GM23338 (cell line): ENCODE measurements at regions not wholly inside any gene's neighbourhood (a gene's known extent, or its start where the extent isn't known, plus 50 kb on each side); places are given as distances from the start of the nearest gene placed in this dataset.

ENCODE experiments used
- CREB1 ChIP-seq: fragments of 250-450 bp; sonication (Bioruptor Pico); IDR thresholded peaks from 2 replicates; pipeline ENCODE4 v1.5.0; 2020; ENCODE audit warnings: low read depth, mild to moderate bottlenecking, moderate library complexity
- CTCF ChIP-seq, 2 experiments: fragments of 200-600 bp in 1 of 2; sonication (generic) in 1 of 2; conservative IDR thresholded peaks; 2 replicates each; pipeline versions ENCODE4 v1.5.1 to v1.6.1; 2016 to 2017; ENCODE audit warnings: antibody characterized with exemption in 2 of 2, low read depth in 2 of 2, mild to moderate bottlenecking in 2 of 2, moderate library complexity in 1 of 2
- EZH2 ChIP-seq: fragments of 200-600 bp; sonication (generic); IDR thresholded peaks from one replicate; pipeline ENCODE4 v1.8.0; 2017; ENCODE audit warnings: antibody characterized with exemption, mild to moderate bottlenecking, low read depth; ENCODE audit not compliant: unreplicated experiment
- EZH2phosphoT487 ChIP-seq: fragments of 200-600 bp; sonication (generic); IDR thresholded peaks from one replicate; pipeline ENCODE4 v1.8.1; 2018; ENCODE audit warnings: antibody characterized with exemption; ENCODE audit not compliant: unreplicated experiment
- JUNB ChIP-seq: IDR thresholded peaks from one replicate; pipeline ENCODE4 v1.6.1; 2016; ENCODE audit warnings: antibody characterized with exemption; ENCODE audit not compliant: unreplicated experiment
- NANOG ChIP-seq: IDR thresholded peaks from 2 replicates; pipeline ENCODE4 v1.6.1; 2016; ENCODE audit warnings: antibody characterized with exemption, borderline replicate concordance
- POLR2AphosphoS5 ChIP-seq: IDR thresholded peaks from 2 replicates; pipeline ENCODE4 v1.6.1; 2016; ENCODE audit warnings: antibody characterized with exemption, low read depth
- REST ChIP-seq: IDR thresholded peaks from one replicate; pipeline ENCODE4 v1.6.1; 2018; ENCODE audit warnings: antibody characterized with exemption; ENCODE audit not compliant: unreplicated experiment
- STAT1 ChIP-seq: IDR thresholded peaks from one replicate; pipeline ENCODE4 v1.6.1; 2016; ENCODE audit warnings: antibody characterized with exemption; ENCODE audit not compliant: unreplicated experiment
- ZNF114 ChIP-seq: fragments of 250-450 bp; sonication (Bioruptor Pico); IDR thresholded peaks from 2 replicates; pipeline ENCODE4 v1.5.0; 2020; ENCODE audit warnings: mild to moderate bottlenecking, moderate library complexity
- ZNF331 ChIP-seq: fragments of 250-450 bp; sonication (Bioruptor Pico); IDR thresholded peaks from 2 replicates; pipeline ENCODE4 v1.5.0; 2020; ENCODE audit warnings: low read depth, mild to moderate bottlenecking, moderate library complexity
- TF ChIP-seq, protein P1 (sequence below): IDR thresholded peaks from 2 replicates; pipeline ENCODE4 v1.6.1; 2016; ENCODE audit warnings: antibody characterized with exemption

DNA sequence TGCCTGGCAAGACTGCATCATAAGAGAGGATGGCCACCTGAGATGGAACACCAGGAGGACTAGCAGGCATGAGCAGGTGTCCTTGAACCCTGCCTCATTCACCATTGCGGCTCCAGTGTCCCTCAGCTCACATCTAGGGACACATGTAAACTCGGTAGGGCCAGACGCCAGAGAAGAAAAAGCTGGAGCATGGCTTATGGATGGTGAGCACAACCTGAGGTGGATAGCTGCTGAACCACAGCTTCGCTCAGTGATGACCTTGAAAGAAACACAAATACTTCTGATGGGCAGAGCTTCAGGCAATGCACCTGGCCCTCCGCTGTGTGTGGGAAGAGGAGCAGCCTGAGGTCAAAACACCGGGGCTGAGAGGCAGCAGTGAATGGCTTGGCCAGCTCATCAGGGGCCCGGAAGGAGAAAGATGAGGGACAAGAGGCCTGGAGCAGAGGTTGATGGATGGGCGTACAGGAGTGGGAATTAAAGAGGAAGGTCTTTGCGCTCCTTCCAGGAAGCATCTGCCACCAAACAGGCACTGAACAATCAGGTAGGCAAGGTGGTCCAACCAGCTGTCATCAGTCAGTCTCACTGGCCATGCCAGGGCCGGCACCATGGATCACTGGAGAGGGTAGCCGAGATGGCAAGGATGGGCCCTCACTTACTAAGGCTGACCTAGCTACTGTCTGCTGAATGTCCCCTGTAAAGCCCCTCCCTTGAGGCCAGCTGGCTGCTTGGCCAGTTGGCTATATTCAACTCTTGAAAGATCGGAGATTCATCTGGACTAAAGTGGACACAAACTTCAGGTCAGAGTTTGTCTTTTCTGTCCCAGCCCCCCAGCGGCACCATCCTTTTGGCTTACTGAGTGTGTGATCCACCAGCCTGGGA is 89.7 kb downstream of the MYEOV start (continued):
- TF ChIP-seq REST (no peak), CTCF (conservative IDR thresholded peaks at IDR 0.05; ENCODE audit: low read depth in 2 of 2) (no peak), CREB1 (CRISPR knock-in tag) (no peak), POLR2AphosphoS5 (no peak), ZNF331 (CRISPR knock-in tag) (no peak), EZH2phosphoT487 (no peak), ZNF114 (CRISPR knock-in tag) (no peak), EZH2 (no peak), JUNB (no peak), NANOG (no peak), STAT1 (no peak)
- TF ChIP-seq, protein P1, sequence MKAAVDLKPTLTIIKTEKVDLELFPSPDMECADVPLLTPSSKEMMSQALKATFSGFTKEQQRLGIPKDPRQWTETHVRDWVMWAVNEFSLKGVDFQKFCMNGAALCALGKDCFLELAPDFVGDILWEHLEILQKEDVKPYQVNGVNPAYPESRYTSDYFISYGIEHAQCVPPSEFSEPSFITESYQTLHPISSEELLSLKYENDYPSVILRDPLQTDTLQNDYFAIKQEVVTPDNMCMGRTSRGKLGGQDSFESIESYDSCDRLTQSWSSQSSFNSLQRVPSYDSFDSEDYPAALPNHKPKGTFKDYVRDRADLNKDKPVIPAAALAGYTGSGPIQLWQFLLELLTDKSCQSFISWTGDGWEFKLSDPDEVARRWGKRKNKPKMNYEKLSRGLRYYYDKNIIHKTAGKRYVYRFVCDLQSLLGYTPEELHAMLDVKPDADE = no peak
